Ascending aorta (tissue), 2 donors: ENCODE measurements at regions not wholly inside any gene's neighbourhood (a gene's known extent, or its start where the extent isn't known, plus 50 kb on each side); places are given as distances from the start of the nearest gene placed in this dataset.
"Not testable (repeated sequence)": the region's sequence is repeated elsewhere in the genome, so short reads cannot be mapped to it uniquely, and the experiment has no call there.

ENCODE experiments used
- DNase-seq, 2 donors: peaks; one replicate each; pipeline ENCODE4 v3.0.0-alpha.2; 2019; ENCODE audit warnings: low spot score in 2 of 2
- H3K27ac ChIP-seq, 2 donors: fragments of 200-600 bp; sonication (generic); one replicate each; pipeline ENCODE4 v1.5.1; 2016 to 2017; ENCODE audit warnings: mild to moderate bottlenecking in 1 of 2
- H3K27me3 ChIP-seq: fragments of 200-600 bp; sonication (generic); one replicate; pipeline ENCODE4 v1.5.1; 2017
- H3K36me3 ChIP-seq, 2 donors: fragments of 200-600 bp; sonication (generic); one replicate each; pipeline ENCODE4 v1.5.1; 2016
- H3K4me1 ChIP-seq, 2 donors: fragments of 200-600 bp; sonication (generic); one replicate each; pipeline ENCODE4 v1.5.1; 2016 to 2017; ENCODE audit warnings: mild to moderate bottlenecking in 1 of 2
- H3K4me3 ChIP-seq, 2 donors: fragments of 200-600 bp; sonication (generic); one replicate each; pipeline ENCODE4 v1.5.1; 2016 to 2017; ENCODE audit warnings: mild to moderate bottlenecking in 1 of 2
- H3K9me3 ChIP-seq, 2 donors: fragments of 200-600 bp; sonication (generic); one replicate each; pipeline ENCODE4 v1.5.1; 2016
- CTCF ChIP-seq, 3 experiments: fragments of 200-600 bp in 2 of 3; fragments of 450-650 bp in 1 of 3; sonication (generic) in 2 of 3; IDR thresholded peaks; one replicate each; pipeline ENCODE4 v1.5.1; 2016 to 2019; ENCODE audit warnings: antibody characterized with exemption in 3 of 3, mild to moderate bottlenecking in 1 of 3, moderate library complexity in 1 of 3
- intact Hi-C: fragments of 100-400 bp; cut with DNase I; formaldehyde crosslinking; loops from one replicate; pipeline ENCODE4 v1.15.1; 2023

- H3K36me3 ChIP-seq, result no peaks in the 10 kb centered on the region
- no peaks in the 10 kb centered on the region for H3K4me1 ChIP-seq
- no peaks in the 10 kb centered on the region for H3K27me3 ChIP-seq
- no peak overlapping the region for H3K4me3 ChIP-seq
- H3K27ac ChIP-seq, result no peak overlapping the region
- no peaks in the 10 kb centered on the region for H3K9me3 ChIP-seq
- peak in 1 of 2 donors; percentile 76 for DNase-seq
- intact Hi-C loops, result loop anchor here (1.0 kb wide), 1 partner anchor 24 kb away; no protein-coding TSS in a partner anchor
- TF ChIP-seq CTCF (IDR thresholded peaks at IDR 0.05), result peak; percentile 78 to 85 (median 83)
Observed at GRCh38 chr6:27795697-27796494, 116.3 kb downstream of the OR2B2 start.

GRCh38 chr6:27791182-27791943 is 120.8 kb downstream of the OR2B2 start:
- intact Hi-C loops, result no loop called here
- DNase-seq, result peak in 1 of 2 donors; percentile 84

GRCh38 chr6:27788376-27788775 is 123.8 kb downstream of the OR2B2 start:
- H3K9me3 ChIP-seq, intact Hi-C loops, H3K4me3 ChIP-seq, H3K36me3 ChIP-seq, H3K27ac ChIP-seq, H3K27me3 ChIP-seq, DNase-seq, H3K4me1 ChIP-seq: not testable (repeated sequence)

More at GRCh38 chr6:27791182-27791943, 120.8 kb downstream of the OR2B2 start:
- no peaks in the 10 kb centered on the region for H3K4me1 ChIP-seq
- no peaks in the 10 kb centered on the region for H3K9me3 ChIP-seq
- no peaks in the 10 kb centered on the region for H3K27me3 ChIP-seq
- H3K27ac ChIP-seq, result peak overlapping the region; percentile 68 to 78
- no peak for TF ChIP-seq CTCF (IDR thresholded peaks at IDR 0.05)
- H3K4me3 ChIP-seq, result peak overlapping the region; percentile 47 to 71
- no peaks in the 10 kb centered on the region for H3K36me3 ChIP-seq

GRCh38 chr6:27786048-27786447 is 126.1 kb downstream of the OR2B2 start:
- intact Hi-C loops, result no loop called here
- Histone ChIP-seq H3K4me3 (no peak overlapping the region), H3K27me3 (no peaks in the 10 kb centered on the region), H3K4me1 (no peaks in the 10 kb centered on the region), H3K36me3 (no peaks in the 10 kb centered on the region), H3K27ac (no peak overlapping the region), H3K9me3 (no peaks in the 10 kb centered on the region)
- TF ChIP-seq CTCF (IDR thresholded peaks at IDR 0.05), result no peak
- no peak for DNase-seq

- H3K36me3 ChIP-seq, result no peaks in the 10 kb centered on the region
- H3K4me3 ChIP-seq, result no peak overlapping the region
- intact Hi-C loops, result no loop called here
- no peaks in the 10 kb centered on the region for H3K9me3 ChIP-seq
- H3K4me1 ChIP-seq, result no peaks in the 10 kb centered on the region
- no peaks in the 10 kb centered on the region for H3K27me3 ChIP-seq
- DNase-seq, result no peak
- no peak for TF ChIP-seq CTCF (IDR thresholded peaks at IDR 0.05)
- H3K27ac ChIP-seq, result no peak overlapping the region
Observed at GRCh38 chr6:27785294-27785693, 126.9 kb downstream of the OR2B2 start.

GRCh38 chr6:27782748-27783147 is 129.4 kb downstream of the OR2B2 start:
- no peaks in the 10 kb centered on the region for H3K4me1 ChIP-seq
- H3K36me3 ChIP-seq, result no peaks in the 10 kb centered on the region
- TF ChIP-seq CTCF (IDR thresholded peaks at IDR 0.05), result no peak
- no peaks in the 10 kb centered on the region for H3K27me3 ChIP-seq
- no peak overlapping the region for H3K4me3 ChIP-seq
- no peak overlapping the region for H3K27ac ChIP-seq
- intact Hi-C loops, result no loop called here
- H3K9me3 ChIP-seq, result no peaks in the 10 kb centered on the region
- DNase-seq, result no peak
